NT2/D1 (cell line): ENCODE measurements at regions not wholly inside any gene's neighbourhood (a gene's known extent, or its start where the extent isn't known, plus 50 kb on each side); places are given as distances from the start of the nearest gene placed in this dataset.

ENCODE experiments used
- YY1 ChIP-seq: IDR thresholded peaks from 2 replicates; pipeline ENCODE4 v1.6.1; 2011; ENCODE audit not compliant: insufficient read length, insufficient read depth
- ZNF274 ChIP-seq: IDR thresholded peaks from 2 replicates; pipeline ENCODE4 v1.6.1; 2011; ENCODE audit warnings: mild to moderate bottlenecking, low read depth, low read length

DNA sequence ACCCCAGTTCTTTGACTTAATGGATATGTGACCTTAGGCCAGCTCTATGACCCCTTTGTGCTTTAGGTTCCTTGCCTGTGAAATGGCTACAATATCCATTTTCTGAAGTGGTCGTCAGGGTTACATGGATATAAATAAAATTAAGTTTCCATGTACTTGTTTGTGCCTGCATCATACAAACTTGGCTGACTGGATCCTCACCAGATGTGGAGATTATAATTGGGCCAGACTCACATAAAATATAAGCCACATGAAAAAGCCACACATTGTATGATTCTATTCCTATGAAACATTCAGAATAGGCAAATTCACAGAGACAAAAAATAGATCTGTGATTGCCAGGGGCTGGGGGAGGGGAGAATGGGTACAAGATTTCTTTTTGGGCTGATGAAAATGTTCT is 100.9 kb upstream of the USP47 start:
- TF ChIP-seq YY1 (no peak), ZNF274 (no peak)
